HG03457 (cell line): ENCODE measurements at regions not wholly inside any gene's neighbourhood (a gene's known extent, or its start where the extent isn't known, plus 50 kb on each side); places are given as distances from the start of the nearest gene placed in this dataset.

Experiments used
- ATAC-seq: cut with Tn5 transposase; IDR thresholded peaks from one replicate; pipeline ENCODE4 v1.9.1; 2021; ENCODE audit warnings: moderate number of reproducible peaks; ENCODE audit not compliant: unreplicated experiment

DNA sequence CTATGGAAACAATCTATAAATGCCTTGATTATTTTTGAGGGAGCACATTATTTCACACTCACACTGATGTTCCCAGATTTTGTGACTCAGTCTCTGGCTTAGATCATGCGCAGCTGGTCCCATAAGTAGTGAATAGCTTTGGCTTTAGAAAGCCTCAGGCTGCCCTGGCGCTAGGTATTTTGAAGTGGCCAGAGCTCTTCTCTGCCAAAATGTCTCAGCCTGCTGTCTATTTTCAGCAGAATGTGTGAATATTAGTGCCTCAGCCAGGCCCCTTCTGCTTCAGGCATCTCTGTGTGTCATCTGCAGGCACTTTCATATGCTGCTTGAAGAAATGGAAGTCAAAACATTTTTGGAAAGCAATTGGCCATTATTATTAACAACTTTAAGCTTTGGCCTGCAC, 931.0 kb upstream of the INTU start:
- ATAC-seq: no peak

DNA sequence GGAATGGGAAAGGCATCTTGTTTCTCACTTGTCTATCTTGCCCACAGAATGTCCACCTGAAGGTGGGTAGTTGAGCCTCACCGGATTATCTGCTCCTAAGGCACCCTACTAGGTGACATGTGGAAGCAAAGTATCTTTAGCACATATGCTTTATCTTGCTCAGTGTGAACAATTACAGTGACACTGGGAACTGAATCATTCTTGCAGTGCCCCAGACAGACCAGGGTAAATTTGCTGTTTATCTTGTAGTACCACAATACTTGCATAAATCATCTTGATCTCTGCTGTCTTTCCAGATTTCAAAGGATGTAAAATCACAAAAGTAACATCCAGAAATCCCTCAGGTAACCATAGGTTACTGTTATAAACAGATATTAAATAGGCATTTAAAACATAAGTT, 930.0 kb upstream of the INTU start:
- no peak for ATAC-seq

DNA sequence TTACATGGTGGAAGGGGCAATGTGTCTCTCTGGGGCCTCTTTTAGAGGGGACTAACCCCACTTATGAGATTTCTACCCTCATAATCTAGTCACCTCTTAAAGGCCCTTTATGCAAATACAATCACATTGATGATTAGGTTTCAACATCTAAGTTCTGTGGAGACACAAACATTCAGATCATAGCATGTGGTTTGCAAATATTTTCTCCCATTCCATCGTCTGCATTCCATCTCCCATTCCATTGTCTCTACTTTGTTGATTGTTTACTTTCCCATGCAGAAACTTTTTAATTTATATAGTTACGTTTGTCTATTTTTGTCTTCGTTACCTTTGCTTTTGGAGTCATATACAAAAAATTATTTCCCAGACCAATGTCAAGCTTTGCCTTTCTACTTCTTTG, 927.5 kb upstream of the INTU start:
- ATAC-seq: no peak

- ATAC-seq: no peak
These were observed 924.0 kb upstream of the INTU start for GRCh38 chr4:126708716-126709115.

DNA sequence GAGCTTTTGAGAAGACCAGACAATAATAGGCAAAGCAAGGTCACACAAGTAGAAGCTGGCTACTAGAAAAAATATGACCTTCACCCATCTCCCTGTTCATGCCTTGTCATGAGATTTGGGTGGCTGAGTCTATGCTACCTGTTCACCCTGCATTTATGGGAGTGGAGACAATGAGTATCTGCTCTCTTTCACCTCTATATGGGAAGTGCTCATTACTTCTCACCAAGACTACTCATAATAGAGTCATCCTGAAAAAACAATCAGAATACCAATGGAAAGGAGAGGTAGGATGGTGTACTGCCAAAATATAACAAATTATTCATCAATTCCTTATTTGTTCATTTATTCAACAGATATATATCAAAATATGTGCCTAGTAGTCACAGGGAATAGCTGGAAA, 921.8 kb upstream of the INTU start:
- no peak for ATAC-seq

- ATAC-seq: no peak
These were observed 917.7 kb upstream of the INTU start for GRCh38 chr4:126715067-126715466.

- ATAC-seq: no peak
These were observed 917.1 kb upstream of the INTU start for GRCh38 chr4:126715681-126716080.

DNA sequence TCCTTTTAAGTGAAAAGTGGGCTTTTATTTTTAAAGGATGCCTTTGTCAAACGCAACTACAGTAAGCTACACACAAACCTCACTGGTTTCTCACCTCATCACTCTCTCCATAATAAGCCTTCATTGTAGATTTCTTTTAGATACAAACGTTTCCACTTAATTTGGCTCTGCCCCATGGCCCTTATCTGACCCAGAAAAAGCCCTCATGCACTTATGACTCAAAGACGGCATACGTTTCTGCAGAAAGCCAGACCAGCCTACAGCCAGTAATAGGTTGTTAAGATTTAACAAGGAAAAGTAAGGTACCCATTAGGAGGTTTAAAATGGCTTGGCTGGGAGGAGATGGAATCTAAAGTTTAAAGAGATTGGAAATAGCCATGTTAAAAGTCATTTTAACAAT, 914.6 kb upstream of the INTU start:
- no peak for ATAC-seq

DNA sequence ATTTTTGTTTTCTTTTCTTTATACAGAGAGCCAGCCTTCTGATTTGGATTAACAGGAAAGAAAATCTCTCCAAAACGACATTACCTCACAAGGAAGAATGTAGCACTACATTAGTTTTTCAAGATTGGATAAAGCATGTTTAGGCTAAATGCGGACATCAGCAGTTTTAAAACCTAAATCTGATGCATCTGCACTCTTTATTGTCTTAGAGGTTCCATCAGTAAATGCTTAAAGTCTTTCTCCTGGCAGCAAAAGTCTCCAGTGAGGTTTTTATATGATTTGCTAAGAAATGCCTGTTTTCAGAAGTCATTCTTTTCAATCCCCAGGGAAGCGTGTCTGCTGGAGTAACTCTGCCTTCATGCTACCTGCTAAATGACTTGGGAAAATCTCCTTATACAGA, 912.9 kb upstream of the INTU start:
- ATAC-seq: no peak

GRCh38 chr4:126725906-126726305, 906.9 kb upstream of the INTU start:
- no peak for ATAC-seq

DNA sequence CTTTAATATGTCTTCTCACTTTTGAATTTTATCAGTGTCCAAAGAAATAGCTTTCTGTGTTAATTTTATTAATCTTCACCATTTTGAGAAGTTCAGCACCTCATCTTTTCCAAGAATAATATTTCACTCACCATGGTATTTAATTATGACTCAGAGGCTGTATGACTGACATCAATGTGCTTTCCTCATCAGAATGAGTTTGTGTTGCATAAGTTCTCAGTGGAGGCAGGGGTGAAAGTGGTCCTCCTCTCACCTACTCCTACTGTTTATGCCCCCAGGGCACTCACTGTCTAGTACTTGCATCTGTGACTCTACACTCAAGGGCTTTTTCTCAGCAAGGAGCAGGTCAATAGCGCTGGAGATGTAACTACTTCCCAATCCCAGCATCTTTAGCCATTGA, 905.3 kb upstream of the INTU start:
- ATAC-seq: no peak

DNA sequence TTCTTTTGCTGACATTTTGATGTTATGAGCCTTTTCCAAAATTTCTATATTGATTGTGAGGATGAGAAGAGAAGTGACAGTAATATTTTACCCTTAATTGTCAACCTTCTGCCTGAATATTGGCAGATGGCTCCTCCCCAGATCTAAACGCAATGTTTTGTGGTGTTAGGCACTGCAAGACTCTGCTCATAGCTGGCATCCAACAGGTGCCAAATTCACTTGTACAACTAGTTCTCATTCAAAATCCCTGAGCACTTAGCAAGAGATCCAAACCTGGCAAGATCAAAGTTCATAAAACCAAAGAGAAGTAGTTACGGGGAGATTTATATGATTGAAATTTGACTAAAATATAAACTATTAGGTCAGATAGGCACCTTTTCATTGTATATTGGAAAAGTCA, 901.7 kb upstream of the INTU start:
- no peak for ATAC-seq

GRCh38 chr4:126733301-126733700, 899.5 kb upstream of the INTU start:
- ATAC-seq: no peak

DNA sequence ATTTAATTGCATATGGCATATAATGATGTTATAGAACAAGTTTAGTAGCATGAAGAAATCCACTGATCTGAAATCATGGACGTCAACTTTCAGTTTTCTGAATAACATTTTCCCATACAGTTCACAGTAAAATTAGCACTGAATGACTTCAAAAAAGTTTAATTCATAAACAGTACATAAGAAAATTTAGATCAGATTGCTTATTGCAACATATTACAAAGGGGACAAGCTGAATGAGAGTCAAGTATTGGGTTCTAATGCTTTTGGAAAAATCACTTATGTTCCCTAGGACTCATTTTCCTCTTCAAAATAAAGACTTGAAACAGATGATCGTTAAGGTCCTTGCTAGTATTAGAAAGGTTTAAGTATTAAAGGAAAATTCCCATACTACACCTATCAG, 898.3 kb upstream of the INTU start:
- no peak for ATAC-seq

DNA sequence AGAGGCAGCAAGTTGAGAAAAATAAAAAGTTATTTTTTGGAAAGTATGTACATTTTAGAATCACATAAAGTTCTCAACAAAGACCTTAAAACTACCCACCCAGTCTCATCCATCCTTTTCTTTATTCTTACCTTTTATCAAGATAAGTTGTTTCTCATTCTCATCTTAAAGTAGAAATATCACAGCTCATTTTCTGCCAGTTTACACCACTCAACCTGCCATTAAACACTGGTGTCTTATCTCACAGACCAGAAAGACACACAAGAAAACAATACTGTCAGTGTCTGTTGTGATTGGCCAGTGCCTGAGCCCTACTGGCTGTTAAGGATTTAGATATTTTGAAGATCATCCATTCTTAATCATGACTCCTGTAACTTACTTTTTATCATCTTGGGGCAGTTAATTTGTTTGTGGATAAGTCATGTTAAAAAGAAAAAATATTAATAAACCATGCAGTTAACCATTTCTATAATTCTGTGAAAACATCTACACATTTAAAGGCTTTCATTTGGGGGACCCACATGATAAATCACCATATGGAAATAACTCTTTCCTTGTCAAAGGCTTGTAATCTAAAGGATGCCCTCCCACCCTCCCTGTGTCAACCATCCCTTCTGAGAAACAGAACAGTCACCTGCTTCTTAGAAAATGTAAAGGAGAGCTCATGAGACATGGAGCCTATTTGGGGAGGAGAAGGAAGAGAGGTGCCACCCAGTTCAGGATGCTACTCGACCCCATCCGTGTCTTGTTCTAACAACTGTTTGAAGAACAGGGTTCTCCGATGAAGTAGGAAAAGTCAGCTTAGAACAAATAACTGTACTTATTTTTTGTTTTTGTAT, 897.2 kb upstream of the INTU start:
- no peak for ATAC-seq

DNA sequence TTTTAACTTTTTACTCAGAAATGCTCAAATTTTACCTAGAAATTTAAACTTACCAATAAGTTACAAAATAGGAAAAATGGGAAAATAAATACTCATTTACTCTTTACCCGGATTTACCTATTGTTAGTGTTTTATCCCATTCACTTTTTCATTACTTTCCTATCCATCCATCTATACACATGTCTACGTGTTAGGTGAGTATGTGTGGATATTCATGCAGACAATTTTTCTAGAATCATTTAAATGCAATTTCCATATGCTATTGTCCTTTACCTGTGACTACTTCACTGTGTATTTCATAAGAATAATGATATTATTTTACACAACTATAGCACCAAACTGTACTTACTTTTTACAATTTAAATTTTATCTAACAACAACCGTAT, 896.6 kb upstream of the INTU start:
- no peak for ATAC-seq

GRCh38 chr4:126737899-126738526, 894.7 kb upstream of the INTU start:
- no peak for ATAC-seq

- no peak for ATAC-seq
These were observed 894.2 kb upstream of the INTU start for GRCh38 chr4:126738527-126738923.

- no peak for ATAC-seq
These were observed 893.8 kb upstream of the INTU start for GRCh38 chr4:126738926-126739325.

- no peak for ATAC-seq
These were observed 892.1 kb upstream of the INTU start for GRCh38 chr4:126740687-126741086.

GRCh38 chr4:126742048-126742447, 890.7 kb upstream of the INTU start:
- ATAC-seq: no peak

GRCh38 chr4:126742885-126743284, 889.9 kb upstream of the INTU start:
- no peak for ATAC-seq

DNA sequence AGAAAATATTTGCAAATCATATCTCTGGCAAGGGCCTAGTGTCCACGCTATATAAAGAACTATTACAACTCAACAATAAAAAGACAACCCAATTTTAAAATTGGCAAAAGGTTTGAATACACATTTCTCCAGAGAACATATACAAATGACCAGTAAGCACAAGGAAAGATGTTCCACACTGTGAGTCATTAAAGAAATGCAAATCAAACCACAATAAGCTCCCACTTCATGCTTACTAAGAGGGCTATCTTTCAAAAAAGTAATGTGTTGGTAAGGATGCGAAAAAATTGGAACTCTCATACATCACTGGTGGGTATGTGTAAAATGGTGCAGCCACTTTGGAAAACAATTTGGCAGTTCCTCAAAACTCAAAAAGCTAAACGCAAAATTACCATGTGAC, 884.0 kb upstream of the INTU start:
- no peak for ATAC-seq
